H1 (cell line): ENCODE measurements at regions not wholly inside any gene's neighbourhood (a gene's known extent, or its start where the extent isn't known, plus 50 kb on each side); places are given as distances from the start of the nearest gene placed in this dataset.
A peak's percentile ranks its signal among the peaks of the same experiment; 100 is the strongest.

Experiments used
- EP300 ChIP-seq, 2 experiments: IDR thresholded peaks; 1 replicate in 1 of 2; 2 replicates in 1 of 2; pipeline ENCODE4 v1.6.1; 2011 to 2012; ENCODE audit warnings: low read depth in 2 of 2, low read length in 2 of 2, mild to moderate bottlenecking in 2 of 2, borderline replicate concordance in 1 of 2, inconsistent platforms in 1 of 2, moderate library complexity in 1 of 2
- PHF8 ChIP-seq: fragments of 200-600 bp; sonication (generic); conservative IDR thresholded peaks from 2 replicates; pipeline ENCODE4 v1.7.1; 2012; ENCODE audit warnings: low read depth, mild to moderate bottlenecking, inconsistent platforms, low read length, moderate library complexity
- POLR2AphosphoS5 ChIP-seq: IDR thresholded peaks from 2 replicates; pipeline ENCODE4 v1.6.1; 2011; ENCODE audit warnings: low read depth, low read length
- RAD21 ChIP-seq, 2 experiments: IDR thresholded peaks in 1 of 2; conservative IDR thresholded peaks in 1 of 2; 2 replicates each; pipeline ENCODE4 v1.6.1; 2011; ENCODE audit warnings: low read depth in 2 of 2, low read length in 2 of 2, improper control_type of control experiment in 1 of 2, inconsistent platforms in 1 of 2, mild to moderate bottlenecking in 1 of 2, moderate library complexity in 1 of 2

DNA sequence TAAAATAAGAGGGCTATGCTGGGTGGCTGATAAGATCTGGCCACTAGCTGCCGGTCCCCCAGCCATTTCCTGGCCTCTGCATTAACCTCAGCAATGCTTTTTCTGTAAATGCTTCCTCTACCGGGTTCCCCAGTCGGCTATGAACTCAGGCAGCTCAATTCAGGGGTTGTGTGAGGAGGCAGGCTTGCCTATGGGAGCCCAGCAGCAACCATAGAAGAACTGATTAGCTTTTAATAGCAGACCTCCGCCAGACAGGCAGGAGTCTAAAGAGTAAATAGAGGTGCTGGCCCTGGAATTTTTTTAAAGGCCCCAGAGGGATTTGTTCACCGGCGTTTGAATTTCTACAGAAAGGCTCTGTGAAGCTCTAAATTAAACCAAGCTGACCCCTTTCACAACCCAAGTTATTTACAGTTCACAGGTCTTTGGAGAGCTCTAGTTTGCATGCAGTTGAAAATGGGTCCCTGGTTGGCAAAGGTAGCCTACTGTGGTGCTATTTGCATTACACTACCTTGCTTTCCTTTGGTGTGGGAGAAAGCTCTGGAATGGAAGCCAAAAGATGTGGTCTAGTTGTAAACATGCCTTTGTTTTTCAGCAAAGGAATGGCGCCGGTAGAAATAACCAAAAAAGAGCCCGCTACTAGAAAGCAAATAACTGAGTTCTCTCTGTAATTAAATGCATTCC lies 289.7 kb upstream of the SEMA6A start:
- TF ChIP-seq RAD21 (IDR thresholded peaks at IDR 0.05 in 1 of 2, conservative IDR thresholded peaks at IDR 0.05 in 1 of 2; ENCODE audit: low read depth in 2 of 2, low read length in 2 of 2): peak; percentile 1 to 29; a peak in 2 of 4 replicates
- no peak for TF ChIP-seq POLR2AphosphoS5
- no peak for TF ChIP-seq PHF8
- TF ChIP-seq EP300 (IDR thresholded peaks at IDR 0.05; ENCODE audit: borderline replicate concordance in 1 of 2, low read depth in 2 of 2, low read length in 2 of 2): peak in 1 of 2 experiments; percentile 84; a peak in 1 of 3 replicates
